Gastrocnemius medialis (tissue), 4 donors: ENCODE measurements at regions not wholly inside any gene's neighbourhood (a gene's known extent, or its start where the extent isn't known, plus 50 kb on each side); places are given as distances from the start of the nearest gene placed in this dataset.

Experiments used
- ATAC-seq, 2 donors: fragments of 150-250 bp; one replicate each; pipeline ENCODE4 v1.9.1; 2016
- DNase-seq, 2 donors: peaks; one replicate each; pipeline ENCODE4 v3.0.0-alpha.2; 2019
- H3K27ac ChIP-seq, 4 donors: fragments of 200-600 bp; sonication (generic); 1 replicate in 1 of 4; 2 replicates in 3 of 4; pipeline ENCODE4 v1.5.1; 2016 to 2018; ENCODE audit warnings: mild to moderate bottlenecking in 2 of 4, moderate library complexity in 1 of 4
- H3K27me3 ChIP-seq, 3 donors: fragments of 200-600 bp; sonication (generic) in 2 of 3; 1 replicate in 1 of 3; 2 replicates in 2 of 3; pipeline versions ENCODE4 v1.5.1 to v1.6.0; 2016 to 2019; ENCODE audit warnings: mild to moderate bottlenecking in 1 of 3, moderate library complexity in 1 of 3
- H3K36me3 ChIP-seq, 2 donors: fragments of 200-600 bp; sonication (generic) in 1 of 2; one replicate each; pipeline ENCODE4 v1.5.1; 2017 to 2018
- H3K4me1 ChIP-seq, 2 donors: fragments of 200-600 bp; sonication (generic) in 1 of 2; one replicate each; pipeline ENCODE4 v1.5.1; 2016 to 2017; ENCODE audit warnings: mild to moderate bottlenecking in 2 of 2
- H3K4me3 ChIP-seq, 4 donors: fragments of 200-600 bp; sonication (generic) in 3 of 4; 1 replicate in 1 of 4; 2 replicates in 3 of 4; pipeline ENCODE4 v1.5.1; 2016 to 2019; ENCODE audit warnings: mild to moderate bottlenecking in 2 of 4
- H3K9me3 ChIP-seq, 3 donors: fragments of 200-600 bp; sonication (generic) in 2 of 3; 1 replicate in 1 of 3; 2 replicates in 2 of 3; pipeline ENCODE4 v1.5.1; 2016 to 2019
- CTCF ChIP-seq, 5 experiments: fragments of 450-650 bp in 3 of 5; fragments of 200-600 bp in 2 of 5; sonication (generic) in 2 of 5; IDR thresholded peaks in 4 of 5; conservative IDR thresholded peaks in 1 of 5; 1 replicate in 4 of 5; 2 replicates in 1 of 5; pipeline ENCODE4 v1.5.1; 2016 to 2019; ENCODE audit warnings: antibody characterized with exemption in 5 of 5, mild to moderate bottlenecking in 3 of 5, moderate library complexity in 3 of 5
- POLR2A ChIP-seq, 2 donors: fragments of 450-650 bp; IDR thresholded peaks; one replicate each; pipeline ENCODE4 v1.6.1; 2017; ENCODE audit warnings: antibody characterized with exemption in 2 of 2, mild to moderate bottlenecking in 2 of 2, moderate library complexity in 2 of 2
- in situ Hi-C, 4 donors: fragments of 200-750 bp; cut with MboI; loops; one replicate each; pipeline versions ENCODE4 v1.15.0 to v1.8.0; 2017; ENCODE audit warnings: low sequenced_read_pairs in 4 of 4
- intact Hi-C: fragments of 100-400 bp; cut with DNase I; formaldehyde crosslinking; loops from one replicate; pipeline ENCODE4 v1.15.1; 2023; ENCODE audit warnings: low total_unique reads

DNA sequence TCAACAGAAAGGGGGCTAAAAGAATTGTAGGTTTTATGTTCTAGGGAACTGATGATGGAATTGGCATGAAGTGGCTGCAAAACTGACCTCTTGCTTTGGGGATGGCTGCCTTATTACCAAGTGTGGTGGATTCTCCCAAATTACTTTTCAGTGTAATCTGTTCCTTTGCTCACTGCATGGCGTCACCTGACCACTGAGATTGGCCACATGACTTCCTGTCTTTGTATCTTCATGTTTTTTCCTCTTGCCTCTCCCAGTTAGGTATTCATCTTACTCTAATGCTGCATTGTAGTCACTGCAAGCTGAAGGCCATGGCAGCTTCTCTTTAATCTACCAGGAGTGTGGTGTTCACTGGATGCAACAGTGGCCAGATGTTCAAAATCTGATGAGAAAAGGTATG is 257.7 kb upstream of the TNP1 start:
- in situ Hi-C loops, result no loop called here
- TF ChIP-seq POLR2A (IDR thresholded peaks at IDR 0.05) (no peak), CTCF (IDR thresholded peaks at IDR 0.05 in 4 of 5, conservative IDR thresholded peaks at IDR 0.05 in 1 of 5) (no peak)
- peaks cover 0 to 6% of the 10 kb centered on the region in 2 donors for H3K4me1 ChIP-seq

DNA sequence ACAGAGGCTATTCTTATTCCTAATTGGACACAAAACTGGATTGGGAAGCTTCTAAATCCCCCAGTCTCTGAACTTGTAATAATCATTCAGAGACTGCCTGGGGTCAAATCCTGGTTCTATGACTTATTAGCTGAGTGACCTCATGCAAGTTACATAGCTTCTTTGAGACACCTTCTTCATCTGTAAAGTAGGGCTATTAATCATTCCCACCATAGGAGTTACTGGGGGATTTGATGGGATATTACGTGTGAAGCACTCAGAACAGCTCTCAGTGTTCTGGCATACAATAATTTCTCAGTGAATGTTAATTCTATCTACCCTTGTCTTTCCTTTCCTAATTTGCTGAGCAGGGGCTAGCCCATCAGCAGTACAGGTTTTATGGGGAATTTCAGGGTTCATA is 256.7 kb upstream of the TNP1 start:
- DNase-seq (no peak), ATAC-seq (no peak)
- Histone ChIP-seq H3K27me3 (no peaks in the 10 kb centered on the region), H3K4me3 (no peak overlapping the region), H3K9me3 (no peaks in the 10 kb centered on the region), H3K36me3 (no peaks in the 10 kb centered on the region), H3K4me1 (peaks cover 0 to 6% of the 10 kb centered on the region in 2 donors), H3K27ac (no peak overlapping the region)
- in situ Hi-C loops, result no loop called here
- intact Hi-C loops, result no loop called here
- no peak for TF ChIP-seq POLR2A (IDR thresholded peaks at IDR 0.05)
- TF ChIP-seq CTCF (IDR thresholded peaks at IDR 0.05 in 4 of 5, conservative IDR thresholded peaks at IDR 0.05 in 1 of 5), result no peak

More for the DNA sequence above, 257.7 kb upstream of the TNP1 start:
- Histone ChIP-seq H3K27me3 (no peaks in the 10 kb centered on the region), H3K27ac (no peak overlapping the region), H3K4me3 (no peak overlapping the region), H3K9me3 (no peaks in the 10 kb centered on the region), H3K36me3 (no peaks in the 10 kb centered on the region)
- DNase-seq, result no peak
- no peak for ATAC-seq
- intact Hi-C loops, result no loop called here

GRCh38 chr2:217114117-217114516 is 254.3 kb upstream of the TNP1 start:
- no peak overlapping the region for H3K27ac ChIP-seq
- in situ Hi-C loops (no loop called here), intact Hi-C loops (no loop called here)
- no peaks in the 10 kb centered on the region for H3K27me3 ChIP-seq
- DNase-seq, result no peak
- H3K4me3 ChIP-seq, result no peak overlapping the region
- no peaks in the 10 kb centered on the region for H3K36me3 ChIP-seq
- no peaks in the 10 kb centered on the region for H3K9me3 ChIP-seq
- no peak for TF ChIP-seq POLR2A (IDR thresholded peaks at IDR 0.05)
- no peak for TF ChIP-seq CTCF (IDR thresholded peaks at IDR 0.05 in 4 of 5, conservative IDR thresholded peaks at IDR 0.05 in 1 of 5)
- peaks cover 0 to 6% of the 10 kb centered on the region in 2 donors for H3K4me1 ChIP-seq
- no peak for ATAC-seq

- DNase-seq (no peak), ATAC-seq (no peak)
- intact Hi-C loops (no loop called here), in situ Hi-C loops (no loop called here)
- TF ChIP-seq CTCF (IDR thresholded peaks at IDR 0.05 in 4 of 5, conservative IDR thresholded peaks at IDR 0.05 in 1 of 5) (no peak), POLR2A (IDR thresholded peaks at IDR 0.05) (no peak)
- H3K27me3 ChIP-seq, result no peaks in the 10 kb centered on the region
- no peak overlapping the region for H3K27ac ChIP-seq
- H3K4me3 ChIP-seq, result no peak overlapping the region
- no peaks in the 10 kb centered on the region for H3K9me3 ChIP-seq
- peaks cover 0 to 6% of the 10 kb centered on the region in 2 donors for H3K4me1 ChIP-seq
- H3K36me3 ChIP-seq, result no peaks in the 10 kb centered on the region
Observed at GRCh38 chr2:217113491-217113890, 253.6 kb upstream of the TNP1 start.

- H3K4me3 ChIP-seq, result no peak overlapping the region
- in situ Hi-C loops, result no loop called here
Observed at GRCh38 chr2:217110550-217110949, 250.7 kb upstream of the TNP1 start.

More at GRCh38 chr2:217110550-217110949, 250.7 kb upstream of the TNP1 start:
- H3K4me1 ChIP-seq, result peaks cover 3 to 11% of the 10 kb centered on the region in 2 donors
- ATAC-seq (no peak), DNase-seq (no peak)
- intact Hi-C loops, result no loop called here
- TF ChIP-seq POLR2A (IDR thresholded peaks at IDR 0.05) (no peak), CTCF (IDR thresholded peaks at IDR 0.05 in 4 of 5, conservative IDR thresholded peaks at IDR 0.05 in 1 of 5) (no peak)
- no peaks in the 10 kb centered on the region for H3K27me3 ChIP-seq
- H3K9me3 ChIP-seq, result no peaks in the 10 kb centered on the region
- no peak overlapping the region for H3K27ac ChIP-seq
- no peaks in the 10 kb centered on the region for H3K36me3 ChIP-seq
